HPDE6-E6E7 (cell line): ENCODE measurements at regions not wholly inside any gene's neighbourhood (a gene's known extent, or its start where the extent isn't known, plus 50 kb on each side); places are given as distances from the start of the nearest gene placed in this dataset.

Experiments
- DNase-seq: peaks from one replicate; pipeline ENCODE4 v3.0.0; 2011; ENCODE audit warnings: missing footprints; ENCODE audit errors: extremely low spot score

DNA sequence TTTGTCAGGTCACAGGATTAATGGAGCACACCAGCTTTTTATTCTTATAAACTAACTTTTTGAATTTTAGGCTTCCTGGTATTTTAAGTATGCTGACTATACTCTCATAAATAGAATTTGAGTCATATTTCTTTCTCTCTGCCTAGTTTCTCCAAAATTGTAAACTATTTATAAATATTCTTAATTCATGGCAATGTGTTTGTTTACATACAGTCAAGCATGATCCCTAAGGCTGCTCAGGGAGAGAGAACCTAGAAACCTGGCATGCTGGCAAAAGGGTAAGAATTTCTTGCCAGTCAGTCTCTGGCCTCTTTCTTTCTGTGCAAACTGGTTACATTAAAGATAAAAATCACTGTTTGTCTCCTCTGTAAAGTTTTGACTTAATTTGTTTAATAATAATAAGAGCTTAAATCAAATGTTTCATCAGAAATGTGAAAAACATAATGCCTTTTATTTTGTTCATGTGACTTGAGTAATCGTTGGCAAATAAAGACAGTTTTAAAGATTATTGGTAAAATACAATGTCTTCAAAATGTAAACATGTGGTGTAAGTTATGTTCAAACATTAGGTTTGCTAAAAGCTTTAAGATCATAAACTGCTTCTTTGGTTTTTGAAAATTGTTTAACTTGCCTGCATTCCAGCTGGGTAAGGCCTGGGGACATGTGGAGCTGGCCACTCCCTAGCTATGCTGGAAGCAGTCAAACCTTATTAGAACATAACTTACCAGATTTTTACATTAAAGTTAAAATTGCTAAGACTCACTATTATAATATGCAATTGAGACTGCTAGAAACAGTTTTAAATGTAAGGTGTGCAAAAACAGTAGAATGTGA lies 1401.7 kb downstream of the NCAM2 start:
- no peak for DNase-seq

GRCh38 chr21:22409571-22409970 lies 1411.4 kb downstream of the NCAM2 start:
- no peak for DNase-seq

DNA sequence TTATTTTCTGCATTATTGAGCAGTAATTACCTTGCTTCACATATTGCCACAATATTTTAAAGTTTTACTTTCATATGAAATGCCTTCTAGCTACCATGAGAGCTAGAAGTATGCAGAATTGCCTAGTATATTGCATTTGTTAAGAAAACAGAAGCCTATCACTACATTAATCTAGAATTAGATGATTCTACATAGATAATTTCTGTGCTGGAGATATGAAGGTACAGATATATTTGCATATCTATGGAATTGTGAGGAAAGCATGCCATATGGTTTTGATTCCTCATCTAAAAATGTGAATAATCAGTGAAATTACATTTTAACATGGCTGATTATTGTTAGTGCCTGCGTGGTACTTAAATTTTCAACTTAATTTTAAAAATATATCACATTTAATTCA lies 1418.3 kb downstream of the NCAM2 start:
- no peak for DNase-seq

- DNase-seq, result no peak
Observed at GRCh38 chr21:22421416-22422180, 1423.4 kb downstream of the NCAM2 start.

DNA sequence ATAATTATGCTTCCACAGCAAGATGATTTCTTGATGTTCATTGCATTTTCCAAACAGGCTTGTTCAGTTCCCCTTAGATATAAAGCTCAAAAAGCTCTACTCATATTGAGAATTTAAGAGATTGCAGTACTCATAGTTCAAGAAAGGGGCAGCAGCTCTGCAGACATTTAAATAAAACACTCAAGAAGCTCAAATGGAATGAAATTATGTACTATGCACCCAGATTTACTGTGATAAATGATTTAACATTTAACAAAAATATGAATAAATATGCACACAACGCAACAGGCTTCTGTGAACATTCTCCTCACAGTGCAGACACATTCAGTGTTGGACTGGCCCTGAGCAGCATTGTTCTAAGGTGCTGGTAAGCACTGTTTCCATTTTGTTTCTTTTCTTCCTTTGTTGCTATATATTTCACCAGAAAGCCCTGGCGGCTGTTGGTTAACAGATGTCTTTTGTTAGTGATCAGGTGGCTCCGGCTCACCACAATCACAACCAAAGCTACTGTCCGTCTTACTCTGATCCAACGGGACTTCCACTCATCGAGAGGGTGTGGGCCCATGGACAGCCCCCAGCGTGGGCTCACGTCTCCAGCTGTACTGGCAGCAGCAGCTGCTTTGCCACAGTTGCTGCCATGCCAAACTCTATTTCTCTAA lies 1440.3 kb downstream of the NCAM2 start:
- DNase-seq, result no peak

DNA sequence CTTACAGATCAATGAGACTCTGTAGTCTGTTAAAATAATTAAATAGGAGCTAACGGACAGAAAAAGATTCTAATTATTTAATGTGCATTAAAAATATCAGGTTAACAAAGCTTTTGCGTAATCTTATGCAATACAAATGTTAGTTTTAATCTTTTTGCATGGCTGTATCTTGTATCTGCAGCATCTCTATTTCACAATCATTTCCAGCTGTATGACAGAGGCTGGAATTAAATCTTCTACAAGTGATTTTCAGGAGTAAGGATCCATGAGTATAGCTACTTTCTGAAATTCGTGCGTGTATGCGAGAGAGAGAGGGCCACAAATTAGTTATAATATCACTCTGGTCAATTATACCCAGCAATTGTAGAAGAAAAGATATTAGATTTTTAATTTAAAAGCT lies 1446.8 kb downstream of the NCAM2 start:
- DNase-seq, result no peak

DNA sequence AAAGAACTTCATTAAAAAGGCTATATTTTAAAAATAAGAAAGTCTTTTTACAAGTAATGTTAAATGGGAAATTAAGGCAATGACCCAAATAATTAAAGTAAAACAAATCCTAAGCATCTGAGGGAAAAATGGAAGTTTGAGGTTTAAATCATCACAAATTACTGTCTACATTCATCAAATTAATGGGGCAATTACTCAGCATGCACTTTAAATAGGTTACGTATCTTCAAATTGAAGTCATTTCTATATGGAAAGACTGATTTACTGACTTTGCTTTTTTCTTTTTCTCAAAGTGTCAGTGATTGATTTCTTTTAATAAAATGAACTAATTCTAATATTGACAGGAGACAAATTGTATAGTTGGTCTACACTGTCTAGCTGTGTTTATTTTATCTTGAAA lies 1452.3 kb downstream of the NCAM2 start:
- DNase-seq, result no peak

- DNase-seq, result no peak
Observed at GRCh38 chr21:22456241-22456640, 1458.0 kb downstream of the NCAM2 start.

DNA sequence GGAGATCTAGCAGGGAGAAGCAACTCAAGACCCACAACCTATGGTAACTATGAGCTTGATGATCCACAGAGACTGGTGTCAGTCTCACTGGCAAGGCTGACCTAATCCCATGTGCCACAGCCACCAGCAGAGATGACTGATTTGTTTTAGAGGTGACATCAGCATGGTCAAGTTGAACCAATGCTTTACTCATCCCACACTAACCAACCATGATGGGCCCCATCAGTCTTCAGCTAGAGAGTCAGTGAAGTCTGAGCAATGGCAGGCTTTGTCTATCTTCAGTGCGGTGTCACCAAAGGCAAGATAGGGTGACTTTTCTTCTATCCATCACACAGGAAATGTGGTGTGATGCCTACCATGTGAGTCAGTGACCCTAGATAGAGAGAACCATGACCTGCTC lies 1470.7 kb downstream of the NCAM2 start:
- DNase-seq, result no peak

- no peak for DNase-seq
Observed at GRCh38 chr21:22474403-22474802, 1476.2 kb downstream of the NCAM2 start.

GRCh38 chr21:22476214-22476613 lies 1478.0 kb downstream of the NCAM2 start:
- DNase-seq, result no peak

- no peak for DNase-seq
Observed at GRCh38 chr21:22476726-22477646, 1478.8 kb downstream of the NCAM2 start.

GRCh38 chr21:22490049-22490448 lies 1491.8 kb downstream of the NCAM2 start:
- no peak for DNase-seq

DNA sequence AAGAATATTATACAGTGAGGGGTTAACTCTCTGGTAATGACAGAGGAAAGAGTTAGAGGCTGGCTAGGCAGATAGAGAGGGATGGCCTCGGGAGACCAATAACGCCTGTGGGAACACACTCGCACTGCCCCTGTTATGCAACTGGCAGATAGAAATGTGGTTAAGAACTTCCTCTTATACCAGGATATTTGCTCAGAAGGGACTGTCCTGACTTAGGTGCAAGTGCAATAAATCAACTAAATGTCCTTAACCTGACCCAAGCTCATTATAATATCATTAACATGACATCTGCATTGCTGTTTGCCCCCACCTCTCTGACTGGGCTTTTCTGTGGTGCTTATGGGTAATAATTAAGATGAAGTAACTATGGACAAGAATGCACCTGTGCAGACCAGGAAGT lies 1518.0 kb downstream of the NCAM2 start:
- no peak for DNase-seq

- no peak for DNase-seq
Observed at GRCh38 chr21:22535630-22536029, 1537.4 kb downstream of the NCAM2 start.

GRCh38 chr21:22536509-22536908 lies 1538.3 kb downstream of the NCAM2 start:
- peak; percentile 6 for DNase-seq

DNA sequence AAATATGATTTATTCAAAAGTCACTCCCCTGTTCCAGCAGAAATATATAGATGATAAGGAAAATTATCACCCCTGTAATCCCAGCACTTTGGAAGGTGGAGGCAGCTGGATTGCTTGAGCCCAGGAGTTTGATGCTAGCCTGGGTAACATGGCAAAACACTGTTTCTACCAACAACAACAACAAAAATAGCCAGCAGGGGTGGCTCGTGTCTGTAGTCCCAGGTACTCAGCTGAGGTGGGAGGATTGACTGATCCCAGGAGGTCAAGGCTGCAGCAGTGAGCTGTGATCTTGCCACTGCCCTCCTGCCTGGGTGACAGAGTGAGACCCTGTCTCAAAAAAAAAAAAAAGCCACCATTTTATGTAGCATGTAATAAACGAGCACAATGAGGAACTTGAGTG lies 1546.5 kb downstream of the NCAM2 start:
- DNase-seq, result no peak

DNA sequence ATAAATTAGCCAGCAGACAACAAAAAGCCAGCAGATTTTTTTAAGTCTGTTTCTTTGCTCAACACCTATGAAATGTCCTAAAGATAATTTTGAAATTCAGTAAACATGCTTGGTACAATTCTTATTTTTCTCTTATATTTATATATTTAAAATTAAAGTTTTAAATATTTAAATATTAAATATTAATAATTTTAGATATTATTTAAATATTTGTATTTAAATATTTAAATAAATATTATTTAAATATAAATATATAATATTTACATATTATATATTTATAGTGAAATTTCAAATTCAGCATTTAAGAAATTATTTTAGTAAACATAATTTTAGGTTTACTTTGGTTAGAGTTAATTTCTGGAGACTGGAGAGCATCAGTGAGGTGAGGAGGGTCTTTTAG lies 1554.2 kb downstream of the NCAM2 start:
- DNase-seq, result no peak

DNA sequence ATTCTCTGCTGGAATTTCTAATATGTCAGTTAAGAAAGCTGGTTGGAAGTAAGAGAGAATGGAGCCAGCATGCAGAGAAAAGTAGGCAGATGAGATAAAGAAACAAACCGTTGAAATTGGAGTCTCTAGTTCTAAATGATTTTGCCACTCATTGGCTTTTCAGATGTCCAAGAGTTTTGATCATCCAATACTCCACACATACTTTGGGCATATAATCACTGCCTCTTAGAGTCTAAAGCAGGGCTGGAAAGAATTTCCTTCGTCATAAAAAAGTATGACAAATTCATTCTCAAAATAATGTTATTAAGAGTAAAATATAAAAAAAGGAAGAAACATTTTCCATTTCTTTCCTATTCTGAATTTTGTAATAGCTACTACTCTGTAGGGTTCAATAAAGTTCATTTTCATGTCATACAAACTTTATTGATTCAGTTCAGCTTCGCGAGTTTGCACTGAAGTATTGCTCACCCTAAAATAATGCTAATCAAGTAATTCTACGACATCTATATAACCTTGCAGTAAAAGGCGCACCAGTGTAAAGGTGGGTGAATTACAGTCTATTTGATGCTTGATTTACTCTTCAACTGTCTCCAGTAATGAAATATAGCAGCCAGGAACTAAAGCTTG lies 1556.6 kb downstream of the NCAM2 start:
- DNase-seq, result no peak

DNA sequence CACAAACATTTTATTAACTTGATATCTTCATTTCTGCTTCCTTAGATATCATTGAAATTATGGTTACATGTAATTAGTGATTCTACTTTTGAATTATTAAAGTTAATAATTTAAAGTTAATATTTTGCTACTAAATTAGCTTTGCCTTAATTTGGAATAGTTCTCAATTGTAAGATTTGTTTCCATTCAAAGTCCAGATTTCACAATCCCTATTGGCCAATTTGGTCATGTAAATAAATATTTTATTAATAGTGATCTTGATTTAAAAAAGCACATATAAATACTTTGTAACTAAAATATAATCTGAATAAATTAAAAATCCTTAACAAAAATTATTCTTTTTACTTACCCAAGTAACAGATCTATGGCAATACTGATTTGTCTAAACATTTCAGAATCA lies 1558.6 kb downstream of the NCAM2 start:
- no peak for DNase-seq

DNA sequence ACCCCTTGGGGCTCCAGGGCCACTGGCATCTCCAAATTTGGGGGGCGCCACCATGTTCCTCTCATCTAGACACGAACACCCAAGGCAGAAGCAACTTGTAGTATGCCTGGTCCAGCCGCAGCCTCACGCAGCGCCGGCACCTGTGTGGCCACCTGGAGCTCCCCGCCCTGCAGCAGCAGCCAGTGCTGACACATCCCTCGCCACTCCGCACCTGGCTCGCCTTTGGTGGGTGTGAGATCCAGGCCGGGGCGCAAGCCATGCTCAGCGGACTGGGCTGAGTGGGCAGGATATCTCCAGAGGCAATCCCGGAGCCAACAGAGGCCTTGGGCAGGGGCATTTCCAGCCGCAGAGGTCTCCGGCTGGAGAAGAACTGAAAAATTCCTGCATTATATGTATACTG lies 1563.7 kb downstream of the NCAM2 start:
- DNase-seq, result no peak
